Adipocyte (in vitro differentiated cells): ENCODE measurements at regions not wholly inside any gene's neighbourhood (a gene's known extent, or its start where the extent isn't known, plus 50 kb on each side); places are given as distances from the start of the nearest gene placed in this dataset.
A peak's percentile ranks its signal among the peaks of the same experiment; 100 is the strongest.
"Not testable (repeated sequence)": the region's sequence is repeated elsewhere in the genome, so short reads cannot be mapped to it uniquely, and the experiment has no call there.

Source experiments
- DNase-seq: peaks from one replicate; pipeline ENCODE4 v3.0.0-alpha.2; 2015; ENCODE audit warnings: low read depth
- H3K27me3 ChIP-seq: replicated peaks from 2 replicates; pipeline ENCODE4 v1.7.0; 2013; ENCODE audit warnings: mild to moderate bottlenecking, low read length, moderate library complexity; ENCODE audit not compliant: control insufficient read depth, insufficient read depth
- H3K36me3 ChIP-seq: 2 replicates; pipeline ENCODE4 v1.7.0; 2013; ENCODE audit warnings: low read length, mild to moderate bottlenecking, moderate library complexity; ENCODE audit not compliant: control insufficient read depth, insufficient read depth, severe bottlenecking
- H3K4me1 ChIP-seq: 2 replicates; pipeline ENCODE4 v1.7.0; 2013; ENCODE audit warnings: mild to moderate bottlenecking, low read length, moderate library complexity; ENCODE audit not compliant: control insufficient read depth, insufficient read depth
- H3K4me3 ChIP-seq: 2 replicates; pipeline ENCODE4 v1.7.0; 2013; ENCODE audit warnings: mild to moderate bottlenecking, low read length, moderate library complexity
- H3K9ac ChIP-seq: 2 replicates; pipeline ENCODE4 v1.7.0; 2013; ENCODE audit warnings: mild to moderate bottlenecking, low read length, moderate library complexity
- H3K9me3 ChIP-seq: 2 replicates; pipeline ENCODE4 v1.7.0; 2013; ENCODE audit warnings: mild to moderate bottlenecking, low read length, moderate library complexity; ENCODE audit not compliant: control insufficient read depth

DNA sequence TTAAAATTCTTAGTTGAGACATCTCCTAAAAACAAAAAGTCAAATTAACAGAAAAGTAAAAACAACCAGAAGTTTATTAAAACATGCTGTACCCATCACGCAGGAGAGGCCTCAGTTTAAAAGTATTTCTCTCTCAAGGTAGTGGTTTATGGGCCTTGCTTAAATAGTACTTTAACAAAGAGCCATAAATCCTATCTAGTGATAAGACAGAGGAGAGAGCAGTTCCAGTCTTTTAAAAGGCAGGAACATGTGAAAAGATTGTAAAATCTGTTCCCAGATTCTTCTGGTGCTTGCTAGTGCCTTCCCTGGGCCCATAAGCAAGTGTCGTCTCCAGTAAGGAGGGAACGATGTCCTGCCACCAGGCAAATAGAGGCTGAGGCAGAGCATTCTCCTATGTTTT, 476.3 kb upstream of the ADGRL3 start:
- Histone ChIP-seq H3K27me3 (no peaks in the 10 kb centered on the region), H3K36me3 (no peaks in the 10 kb centered on the region), H3K4me1 (peaks cover 29% of the 10 kb centered on the region), H3K9ac (peak overlapping the region; percentile 65), H3K4me3 (no peak overlapping the region), H3K9me3 (peaks cover 4% of the 10 kb centered on the region)
- DNase-seq: no peak

DNA sequence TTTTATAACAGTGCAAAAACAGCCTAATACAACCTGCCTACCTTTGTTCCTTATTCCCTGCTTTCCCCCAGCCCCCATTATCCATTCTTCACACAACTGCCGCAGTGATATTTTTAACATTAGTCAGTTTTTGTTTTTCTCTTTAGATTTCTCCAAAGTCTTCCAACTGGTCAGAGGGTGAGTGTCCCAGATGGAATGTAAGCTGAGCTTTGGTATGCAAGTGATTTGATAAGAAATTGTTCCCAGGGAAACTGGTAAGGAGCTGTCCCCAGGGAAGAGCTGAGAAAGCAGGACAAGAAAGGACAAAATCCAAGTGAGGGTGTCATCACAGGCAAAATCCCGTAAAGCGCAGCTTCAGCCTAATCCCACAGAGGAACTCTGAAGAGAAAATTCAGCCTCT, 475.5 kb upstream of the ADGRL3 start:
- Histone ChIP-seq H3K9ac (peak overlapping the region; percentile 65), H3K4me1 (peaks cover 29% of the 10 kb centered on the region), H3K4me3 (peak overlapping the region; percentile 55), H3K27me3 (no peaks in the 10 kb centered on the region), H3K36me3 (no peaks in the 10 kb centered on the region), H3K9me3 (peaks cover 4% of the 10 kb centered on the region)
- peak; percentile 87 for DNase-seq

DNA sequence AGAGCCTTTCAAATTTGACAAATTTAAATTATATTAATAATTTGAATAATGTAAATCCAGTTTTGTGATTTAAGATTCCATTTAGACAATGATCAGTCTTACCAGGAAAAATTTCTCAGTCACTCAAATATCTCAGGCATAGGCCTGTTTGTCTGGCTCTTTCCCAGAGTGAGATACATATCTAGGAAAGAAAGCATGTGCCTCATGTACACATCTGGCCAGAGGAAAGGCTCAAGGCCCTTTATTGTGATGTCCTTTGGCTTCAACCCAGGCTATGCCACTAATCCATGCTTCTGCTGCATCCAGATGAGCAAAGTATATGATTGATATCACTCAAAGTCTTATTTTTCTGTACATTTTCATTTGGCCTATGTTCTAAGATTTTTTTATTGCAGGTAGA, 473.3 kb upstream of the ADGRL3 start:
- Histone ChIP-seq H3K4me1 (peaks cover 24% of the 10 kb centered on the region), H3K27me3 (no peaks in the 10 kb centered on the region), H3K36me3 (no peaks in the 10 kb centered on the region), H3K9ac (no peak overlapping the region), H3K4me3 (no peak overlapping the region), H3K9me3 (peaks cover 4% of the 10 kb centered on the region)
- peak; percentile 57 for DNase-seq

DNA sequence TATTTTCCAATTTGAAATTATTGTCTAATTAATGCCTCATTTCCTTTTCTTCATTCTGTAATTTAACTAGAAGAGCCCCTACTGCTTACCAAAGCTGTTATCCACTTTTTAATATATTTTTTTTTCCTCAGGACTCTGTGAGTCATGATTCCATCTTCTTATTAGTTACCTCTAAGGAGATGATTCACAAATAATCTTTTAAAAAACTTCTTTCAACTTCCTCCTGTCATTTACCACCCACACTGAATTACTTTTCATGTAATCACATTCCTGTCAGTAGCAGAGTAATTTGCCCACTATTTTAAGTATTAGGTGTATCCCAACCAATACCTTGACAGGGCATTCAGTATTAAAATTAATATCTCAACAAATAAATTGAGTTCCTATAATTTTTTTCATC, 470.9 kb upstream of the ADGRL3 start:
- Histone ChIP-seq H3K9me3 (peaks cover 4% of the 10 kb centered on the region), H3K4me3 (no peak overlapping the region), H3K4me1 (peaks cover 14% of the 10 kb centered on the region), H3K27me3 (no peaks in the 10 kb centered on the region), H3K9ac (no peak overlapping the region), H3K36me3 (no peaks in the 10 kb centered on the region)
- no peak for DNase-seq

DNA sequence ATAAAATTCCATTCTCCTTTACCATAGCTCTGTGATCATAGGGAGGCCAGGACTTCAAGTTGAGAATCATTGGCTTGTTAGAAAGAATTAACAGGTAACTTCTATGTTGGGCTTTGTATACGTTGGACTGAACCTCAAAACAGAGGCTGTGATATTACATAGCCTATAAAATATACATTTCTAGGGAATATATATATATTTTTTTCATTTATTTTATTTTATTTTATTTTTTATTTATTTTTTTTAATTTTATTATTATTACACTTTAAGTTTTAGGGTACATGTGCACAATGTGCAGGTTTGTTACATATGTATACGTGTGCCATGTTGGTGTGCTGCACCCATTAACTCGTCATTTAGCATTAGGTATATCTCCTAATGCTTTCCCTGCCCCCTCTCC, 470.4 kb upstream of the ADGRL3 start:
- not testable (repeated sequence) for H3K4me1 ChIP-seq, H3K36me3 ChIP-seq, H3K9ac ChIP-seq, H3K27me3 ChIP-seq, DNase-seq, H3K9me3 ChIP-seq, H3K4me3 ChIP-seq

DNA sequence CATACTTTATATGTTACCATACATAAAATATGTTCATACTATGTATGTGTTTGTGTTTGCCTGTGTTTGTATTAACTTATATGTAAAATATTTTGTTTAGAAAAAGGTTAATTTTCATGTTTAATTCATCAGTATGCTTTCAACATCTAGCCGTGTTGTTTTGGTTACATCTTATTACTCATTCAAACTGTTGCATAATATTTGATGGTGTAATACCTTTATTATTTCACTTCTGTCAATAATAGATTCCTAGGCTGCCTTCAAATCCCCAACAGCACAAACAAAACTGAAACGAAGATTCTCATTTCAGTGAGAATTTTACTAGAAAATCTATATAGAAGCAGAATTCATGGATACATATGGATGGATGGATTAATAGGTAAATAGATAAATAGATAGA, 462.3 kb upstream of the ADGRL3 start:
- Histone ChIP-seq H3K9ac (no peak overlapping the region), H3K9me3 (peaks cover 3% of the 10 kb centered on the region), H3K4me3 (peak overlapping the region; percentile 36), H3K4me1 (peaks cover 8% of the 10 kb centered on the region), H3K27me3 (no peaks in the 10 kb centered on the region), H3K36me3 (no peaks in the 10 kb centered on the region)
- peak; percentile 83 for DNase-seq

DNA sequence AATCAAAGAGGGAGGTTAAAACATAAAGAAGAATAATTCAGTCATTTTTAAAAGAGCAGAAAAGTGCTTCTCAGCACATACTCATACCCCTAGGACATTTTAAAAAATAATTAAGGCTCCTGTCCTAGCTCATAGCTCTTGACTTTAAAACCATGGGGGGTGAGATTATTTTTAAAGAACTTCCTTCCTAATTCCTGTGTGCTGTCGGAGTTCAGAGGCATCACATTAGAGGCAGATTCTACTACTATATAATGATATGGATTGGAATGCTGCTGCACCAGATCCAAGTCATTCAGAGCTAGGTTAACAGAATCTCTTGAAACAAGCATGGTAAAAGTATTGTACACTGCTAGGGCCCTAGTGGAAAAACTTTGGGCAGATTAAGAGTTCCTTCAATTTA, 456.5 kb upstream of the ADGRL3 start:
- H3K27me3 ChIP-seq: no peaks in the 10 kb centered on the region
- peaks cover under 1% of the 10 kb centered on the region for H3K4me1 ChIP-seq
- H3K36me3 ChIP-seq: no peaks in the 10 kb centered on the region
- no peak overlapping the region for H3K4me3 ChIP-seq
- H3K9me3 ChIP-seq: no peaks in the 10 kb centered on the region
- H3K9ac ChIP-seq: no peak overlapping the region
- no peak for DNase-seq

DNA sequence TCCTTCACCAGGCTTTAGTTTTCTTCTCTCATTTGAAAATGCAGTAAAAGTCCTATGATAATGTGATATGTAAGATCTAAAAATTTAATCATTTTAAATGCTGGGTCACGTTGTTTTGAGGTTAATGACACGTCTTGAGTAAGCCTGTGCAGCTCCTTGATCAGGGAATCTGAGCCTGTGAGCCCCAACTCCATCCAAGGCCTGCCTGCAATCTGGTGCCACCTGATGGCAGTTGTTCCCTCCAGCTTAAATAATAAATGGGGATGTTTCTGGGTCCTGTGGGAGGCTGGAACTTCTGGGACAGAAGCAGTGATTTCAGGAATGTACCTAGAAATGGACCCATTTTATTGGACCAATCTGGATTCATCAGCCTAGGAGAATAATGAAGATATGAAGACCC, 455.4 kb upstream of the ADGRL3 start:
- no peak overlapping the region for H3K9ac ChIP-seq
- no peaks in the 10 kb centered on the region for H3K27me3 ChIP-seq
- no peak for DNase-seq
- no peaks in the 10 kb centered on the region for H3K9me3 ChIP-seq
- no peak overlapping the region for H3K4me3 ChIP-seq
- no peaks in the 10 kb centered on the region for H3K4me1 ChIP-seq
- H3K36me3 ChIP-seq: no peaks in the 10 kb centered on the region

DNA sequence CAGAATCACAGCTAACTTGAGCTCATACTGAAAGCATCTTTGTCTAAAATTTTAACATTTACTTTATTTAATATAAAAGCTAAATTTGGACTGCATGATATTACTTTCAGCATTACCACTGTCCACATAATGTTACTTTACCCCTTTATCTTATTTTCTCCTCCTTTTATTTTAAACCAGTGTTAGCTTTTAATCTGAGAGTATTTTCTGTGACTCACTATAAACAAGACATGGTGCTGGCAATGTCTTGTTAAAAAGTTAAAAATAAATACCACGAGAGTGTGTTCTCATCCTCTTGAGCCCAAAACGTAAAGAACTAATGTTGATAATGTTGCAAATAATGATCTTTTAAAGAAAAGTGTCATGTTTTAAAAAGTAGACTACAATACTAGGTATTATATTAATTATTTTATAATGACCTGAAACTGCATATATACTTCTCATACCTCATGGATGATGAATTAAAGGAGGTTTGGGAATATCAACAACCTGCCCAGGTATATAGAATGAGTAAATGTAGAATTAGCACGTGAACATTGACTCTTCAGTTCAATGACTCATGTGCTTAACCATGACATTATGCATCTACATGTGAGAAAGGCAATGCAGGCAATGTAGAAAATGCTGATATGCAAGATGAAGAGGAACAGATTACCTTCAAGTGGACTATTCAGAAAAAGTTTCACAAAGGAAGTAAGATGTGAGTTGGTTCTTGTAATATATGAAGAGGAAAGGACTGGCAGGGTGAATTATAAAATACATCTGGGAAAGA, 454.1 kb upstream of the ADGRL3 start:
- Histone ChIP-seq H3K4me3 (no peak overlapping the region), H3K36me3 (no peaks in the 10 kb centered on the region), H3K4me1 (no peaks in the 10 kb centered on the region), H3K27me3 (no peaks in the 10 kb centered on the region), H3K9ac (no peak overlapping the region), H3K9me3 (no peaks in the 10 kb centered on the region)
- DNase-seq: no peak

DNA sequence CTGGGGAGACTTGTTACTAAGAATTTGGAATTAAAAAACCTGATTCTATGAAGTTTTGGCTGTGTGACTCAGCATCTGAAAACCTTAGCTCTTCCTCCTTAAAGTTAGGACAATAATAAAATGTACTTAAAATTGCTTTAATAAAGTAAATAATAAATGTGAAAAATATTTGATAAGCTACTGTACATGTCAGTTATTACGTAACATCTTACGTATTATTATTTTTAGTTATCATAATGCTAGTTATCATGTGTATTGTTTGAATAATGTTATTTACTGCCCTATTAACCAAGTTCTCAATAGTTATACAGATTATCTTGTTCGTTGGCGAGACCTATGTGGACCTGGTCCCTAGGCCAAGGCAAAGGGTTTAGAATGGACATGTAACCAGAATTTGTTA, 449.2 kb upstream of the ADGRL3 start:
- no peaks in the 10 kb centered on the region for H3K36me3 ChIP-seq
- H3K9me3 ChIP-seq: no peaks in the 10 kb centered on the region
- H3K4me1 ChIP-seq: no peaks in the 10 kb centered on the region
- H3K9ac ChIP-seq: no peak overlapping the region
- no peaks in the 10 kb centered on the region for H3K27me3 ChIP-seq
- DNase-seq: no peak
- no peak overlapping the region for H3K4me3 ChIP-seq

DNA sequence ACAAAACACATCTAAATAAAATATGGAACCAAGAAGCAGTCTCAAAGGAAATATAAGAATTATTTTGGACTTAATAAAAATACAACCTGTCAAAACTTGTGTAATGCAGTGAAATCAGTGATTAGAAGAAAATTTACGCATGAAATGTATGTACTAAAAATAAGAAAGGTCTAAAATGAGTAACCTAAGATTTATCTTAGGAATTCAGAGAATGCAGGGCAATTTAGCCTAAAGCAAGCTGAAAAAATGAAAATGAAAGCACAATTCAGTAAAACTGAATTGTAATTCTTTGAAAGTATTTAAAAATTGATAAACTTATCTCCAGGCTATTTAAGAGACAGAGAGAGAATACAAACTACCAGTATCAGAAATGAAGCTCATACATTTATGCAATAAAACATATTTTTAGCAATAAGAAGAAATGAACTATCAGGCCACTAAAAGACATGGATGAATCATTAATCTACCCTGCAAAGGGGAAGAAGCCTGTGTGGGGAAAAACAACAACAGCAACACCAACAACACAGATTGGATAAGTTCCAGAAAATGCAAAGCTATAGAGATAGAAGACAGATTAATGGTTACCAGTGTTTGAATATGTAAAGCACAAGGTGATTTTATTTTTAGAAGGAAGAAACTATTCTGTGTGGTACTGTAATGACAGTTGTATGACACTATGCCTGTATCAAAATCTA, 442.0 kb upstream of the ADGRL3 start:
- Histone ChIP-seq H3K9me3 (peaks cover 4% of the 10 kb centered on the region), H3K36me3 (no peaks in the 10 kb centered on the region), H3K4me3 (peak overlapping the region; percentile 42), H3K27me3 (no peaks in the 10 kb centered on the region), H3K9ac (peak overlapping the region; percentile 22), H3K4me1 (peaks cover 5% of the 10 kb centered on the region)
- peak; percentile 52 for DNase-seq
